H1 (cell line): ENCODE measurements at regions not wholly inside any gene's neighbourhood (a gene's known extent, or its start where the extent isn't known, plus 50 kb on each side); places are given as distances from the start of the nearest gene placed in this dataset.

Experiments
- SIRT6 ChIP-seq: IDR thresholded peaks from one replicate; pipeline ENCODE4 v1.7.1; 2012; ENCODE audit warnings: low read length, inconsistent platforms
- SIX5 ChIP-seq: IDR thresholded peaks from 2 replicates; pipeline ENCODE4 v1.6.1; 2011; ENCODE audit warnings: mild to moderate bottlenecking, low read depth, low read length

- TF ChIP-seq SIRT6 (no peak), SIX5 (no peak)
Measured at GRCh38 chr11:56909563-56909962, 79.2 kb upstream of the OR5AK2 start (continued).
